NCI-H128 (cell line): ENCODE measurements at regions not wholly inside any gene's neighbourhood (a gene's known extent, or its start where the extent isn't known, plus 50 kb on each side); places are given as distances from the start of the nearest gene placed in this dataset.
"Not testable (repeated sequence)": the region's sequence is repeated elsewhere in the genome, so short reads cannot be mapped to it uniquely, and the experiment has no call there.

Experiments
- DNase-seq: peaks from one replicate; lab custom pipeline; 2025; ENCODE audit not compliant: unreplicated experiment; lab: John Stamatoyannopoulos, UW

DNA sequence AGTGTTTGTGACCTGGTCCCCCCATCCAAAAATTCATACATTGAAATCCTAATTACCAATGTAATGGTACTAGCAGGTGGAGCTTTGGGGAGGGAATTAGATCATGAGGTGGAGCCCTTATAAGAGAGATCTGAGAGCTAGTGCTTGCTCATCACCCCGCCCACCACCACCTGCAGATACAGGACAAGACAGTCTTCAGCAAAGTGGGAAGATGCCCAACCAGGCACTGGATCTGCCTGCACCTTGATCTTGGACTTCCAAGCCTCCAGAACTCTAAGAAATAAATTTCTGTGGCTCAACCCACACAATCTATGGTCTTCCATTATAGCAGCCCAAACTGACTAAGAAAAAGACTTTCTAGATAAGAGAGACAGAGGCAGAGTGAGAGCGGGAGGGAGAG lies 343.4 kb downstream of the LRRIQ3 start:
- DNase-seq: no peak

GRCh38 chr1:73842436-73842835 lies 355.5 kb downstream of the LRRIQ3 start:
- no peak for DNase-seq

DNA sequence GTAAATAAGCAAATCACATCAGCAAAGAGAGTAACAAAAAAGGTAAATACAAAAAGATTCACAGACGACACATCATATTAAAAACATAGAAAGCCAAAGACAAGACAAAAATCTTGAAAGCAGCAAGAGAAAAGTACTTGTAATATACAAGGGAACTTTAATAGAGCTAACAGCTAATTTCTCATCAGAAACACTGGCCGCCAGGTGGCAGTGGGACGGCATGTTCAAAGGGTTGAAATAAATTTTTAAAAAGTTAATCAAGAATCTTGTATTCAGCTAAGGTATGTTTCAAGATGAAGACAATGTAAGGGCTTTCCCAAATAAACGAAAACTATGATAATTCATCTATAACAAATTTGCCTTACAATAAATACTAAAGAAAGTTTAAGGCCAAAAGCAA lies 358.1 kb downstream of the LRRIQ3 start:
- no peak for DNase-seq

DNA sequence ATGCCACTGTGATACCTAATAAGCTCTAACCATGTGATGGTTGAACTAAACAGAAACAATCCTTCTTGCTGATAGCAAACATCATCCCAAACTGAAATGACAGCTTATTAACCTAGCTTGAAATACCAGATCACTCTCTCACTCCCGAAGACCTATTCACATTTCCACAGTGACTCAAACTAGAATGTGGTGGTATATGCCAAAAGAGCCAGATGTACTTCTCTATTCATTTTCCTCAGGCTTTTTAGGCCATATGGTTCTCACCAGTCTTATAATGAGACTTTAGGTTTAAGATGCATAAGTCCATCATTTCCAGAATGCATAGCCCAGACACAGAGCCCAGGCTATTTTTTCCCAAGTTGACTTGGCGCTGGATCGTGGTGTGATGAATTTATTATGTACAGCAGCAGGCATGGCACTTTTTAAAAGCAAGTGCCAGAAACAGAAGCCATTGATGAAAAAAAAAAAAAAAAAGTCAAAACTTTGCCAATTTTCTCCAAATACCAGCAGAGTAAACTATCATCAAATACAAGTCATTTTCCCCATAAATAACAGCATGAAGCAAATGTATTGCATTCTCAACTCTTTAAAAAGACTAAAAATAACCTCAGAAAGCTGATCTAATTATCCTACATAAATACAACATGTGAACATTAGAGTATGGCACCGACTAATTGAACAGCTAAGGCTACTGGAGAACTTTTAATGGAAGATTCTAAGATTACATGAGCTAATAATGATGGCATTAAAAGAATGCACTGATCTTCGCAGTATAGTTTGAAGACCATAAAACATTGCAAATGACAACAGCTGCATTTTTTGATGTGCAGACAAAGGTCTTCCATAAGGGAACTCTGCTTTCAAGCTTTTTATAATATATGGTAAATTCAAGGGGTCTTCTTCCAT lies 365.4 kb downstream of the LRRIQ3 start:
- no peak for DNase-seq

GRCh38 chr1:73827283-73827682 lies 370.7 kb downstream of the LRRIQ3 start:
- not testable (repeated sequence) for DNase-seq

DNA sequence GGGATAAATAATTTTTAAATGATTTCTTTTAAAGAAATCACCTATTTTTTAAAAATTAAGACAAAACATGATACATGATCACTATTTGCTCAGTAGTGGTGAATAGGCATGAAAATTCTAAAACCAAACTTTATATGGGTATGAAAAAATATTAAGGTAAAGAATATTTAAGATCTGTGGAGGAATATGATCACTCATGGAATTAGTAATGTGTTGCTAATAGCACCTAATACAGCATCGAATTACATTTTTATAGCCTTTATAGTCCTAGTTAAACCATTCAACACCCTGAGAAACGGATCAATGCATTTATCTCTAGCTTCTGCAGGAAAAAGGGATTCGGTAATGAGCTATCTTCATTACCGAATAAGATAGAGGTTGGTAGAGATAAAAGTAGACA lies 373.9 kb downstream of the LRRIQ3 start:
- DNase-seq: no peak

DNA sequence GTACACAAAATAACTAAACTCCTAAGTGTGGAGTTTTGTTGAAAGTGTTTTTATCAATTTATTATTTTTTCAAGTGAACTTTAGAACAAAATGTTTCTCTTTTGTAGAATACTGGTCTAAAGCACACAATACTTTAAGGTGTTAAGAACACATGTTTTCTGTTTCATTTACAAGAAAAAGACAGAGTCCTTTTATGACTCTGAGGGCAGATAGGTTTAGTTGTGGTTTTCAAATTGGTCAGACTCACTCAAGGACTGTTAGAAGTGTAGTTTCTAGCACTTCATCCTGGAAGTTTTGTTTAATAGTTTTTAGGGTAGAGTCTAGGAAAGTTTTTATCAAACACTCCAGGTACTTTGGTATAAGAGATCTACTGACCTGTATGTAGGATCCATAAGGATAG lies 376.5 kb downstream of the LRRIQ3 start:
- DNase-seq: no peak

DNA sequence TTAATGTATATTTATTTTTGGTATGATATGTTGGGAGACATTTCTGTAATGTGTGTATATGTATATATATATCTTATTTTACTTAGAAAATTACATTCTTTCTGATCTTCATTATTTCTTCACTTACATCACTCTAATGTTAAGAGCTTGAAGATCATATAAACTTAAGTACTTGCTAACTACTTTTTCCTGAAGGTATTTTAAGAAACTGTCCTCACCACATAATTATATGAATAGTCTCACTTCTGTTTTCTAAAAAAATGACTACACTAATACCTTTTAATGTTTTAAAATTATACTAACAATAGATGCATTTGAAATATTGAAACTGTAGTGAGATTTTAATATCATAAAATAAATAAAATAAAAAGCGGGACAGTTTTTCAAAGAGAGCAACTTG lies 377.1 kb downstream of the LRRIQ3 start:
- DNase-seq: no peak

DNA sequence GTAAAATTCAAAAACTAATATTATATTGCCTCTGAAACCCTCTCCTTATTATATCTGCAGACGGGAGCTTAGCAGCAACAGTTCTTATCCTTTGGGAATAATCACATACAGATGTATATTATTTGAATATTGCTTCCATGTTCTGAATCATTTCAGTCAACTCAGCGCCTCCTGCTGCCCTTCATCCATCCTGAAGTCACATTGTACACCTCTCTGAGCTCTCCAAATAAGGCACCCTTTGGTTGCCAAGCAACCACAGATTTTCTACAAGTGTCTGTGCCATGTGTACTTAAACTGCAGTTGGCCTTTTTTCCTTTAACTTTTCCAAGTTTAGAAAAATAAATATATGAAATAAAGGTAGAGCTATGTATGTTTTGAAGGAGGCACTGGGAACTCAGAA lies 384.3 kb downstream of the LRRIQ3 start:
- DNase-seq: no peak

DNA sequence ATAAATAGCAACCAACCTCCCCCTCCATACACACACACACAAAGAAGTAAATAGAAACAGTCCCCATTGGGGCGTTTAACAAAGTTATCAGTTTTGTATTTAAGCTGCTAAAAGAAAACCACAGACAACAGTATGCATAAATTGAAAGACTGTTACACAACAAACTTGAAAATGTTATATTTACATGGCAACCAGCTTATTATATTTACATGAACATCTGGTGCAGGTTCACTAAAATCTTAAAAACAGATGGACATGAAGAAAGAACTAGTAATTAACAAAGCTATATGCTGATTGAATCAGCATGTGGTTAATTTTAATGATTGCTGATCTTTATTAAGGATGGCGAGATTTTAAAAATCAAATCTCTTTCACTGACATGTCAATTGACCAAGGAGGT lies 384.7 kb downstream of the LRRIQ3 start:
- DNase-seq: no peak

DNA sequence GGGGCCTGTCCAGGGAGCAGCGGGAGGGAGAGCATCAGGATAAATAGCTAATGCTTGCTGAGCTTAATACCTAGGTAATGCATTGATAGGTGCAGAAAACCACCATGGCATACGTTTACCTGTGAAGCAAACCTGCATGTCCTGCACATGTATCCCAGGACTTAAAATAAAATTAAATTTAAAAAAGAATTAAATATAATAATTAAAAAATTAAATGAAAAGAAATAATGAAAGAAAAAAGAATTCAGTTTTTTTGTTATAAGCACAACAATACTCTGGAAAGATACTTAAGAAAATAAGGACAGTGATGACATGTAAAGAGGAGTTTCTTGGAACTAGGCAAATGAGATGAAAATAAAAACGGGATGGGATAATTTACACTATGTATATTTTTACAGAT lies 386.2 kb downstream of the LRRIQ3 start:
- DNase-seq: no peak

DNA sequence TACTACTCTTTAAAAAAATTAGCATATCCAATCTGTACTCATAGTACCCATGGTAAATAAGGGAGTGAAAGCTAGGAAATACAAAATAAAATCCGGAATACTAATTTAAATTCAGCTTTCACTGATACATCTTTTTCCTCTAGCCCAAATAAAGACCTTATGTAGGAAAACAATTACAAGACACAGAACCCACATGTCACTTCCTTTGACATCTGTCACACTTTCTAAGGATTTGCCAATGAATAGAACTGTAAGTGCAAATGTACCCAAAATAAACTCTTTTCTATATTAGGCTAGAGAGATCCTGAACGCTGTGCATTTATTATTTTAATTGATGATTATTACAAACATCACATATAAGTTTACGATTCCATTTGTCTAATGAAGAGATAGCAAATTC lies 393.0 kb downstream of the LRRIQ3 start:
- no peak for DNase-seq

DNA sequence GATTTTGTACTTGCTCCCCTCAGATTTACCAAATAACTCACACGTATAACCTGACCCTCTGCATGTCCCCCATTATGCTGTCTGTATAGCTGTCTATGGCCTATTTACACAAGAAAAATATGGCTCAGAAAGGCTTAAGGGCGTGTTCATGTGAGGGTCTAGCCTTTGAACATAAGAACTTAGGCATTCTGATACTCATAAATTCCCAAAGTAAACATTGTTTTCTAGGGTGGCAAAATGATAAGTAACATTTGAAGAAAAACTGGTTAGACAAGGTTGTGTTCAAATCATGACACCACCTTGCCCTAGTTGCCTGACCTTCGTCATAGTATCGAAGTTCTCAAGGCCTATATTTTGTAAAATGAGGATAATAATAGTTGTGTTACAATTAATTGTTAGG lies 394.6 kb downstream of the LRRIQ3 start:
- no peak for DNase-seq

- no peak for DNase-seq
Observed at GRCh38 chr1:73801912-73802429, 396.0 kb downstream of the LRRIQ3 start.

DNA sequence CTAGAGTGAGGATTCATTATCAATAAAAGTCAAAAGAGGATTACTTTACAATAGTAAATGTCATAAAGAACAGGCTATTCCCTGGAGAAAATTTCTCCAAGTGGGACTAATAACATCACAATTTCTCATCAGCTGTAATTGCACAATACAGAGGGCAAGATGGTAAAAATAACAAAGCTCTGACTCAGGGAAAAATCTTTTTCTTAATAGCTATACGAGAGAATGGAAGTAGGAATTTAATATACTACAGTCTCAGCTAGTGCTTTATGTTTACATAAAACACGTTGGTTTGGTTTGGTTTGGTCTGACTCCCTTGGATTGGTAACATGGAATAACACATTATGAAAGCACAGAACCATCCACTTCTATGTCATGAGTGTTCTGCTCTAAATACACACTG lies 397.6 kb downstream of the LRRIQ3 start:
- no peak for DNase-seq

DNA sequence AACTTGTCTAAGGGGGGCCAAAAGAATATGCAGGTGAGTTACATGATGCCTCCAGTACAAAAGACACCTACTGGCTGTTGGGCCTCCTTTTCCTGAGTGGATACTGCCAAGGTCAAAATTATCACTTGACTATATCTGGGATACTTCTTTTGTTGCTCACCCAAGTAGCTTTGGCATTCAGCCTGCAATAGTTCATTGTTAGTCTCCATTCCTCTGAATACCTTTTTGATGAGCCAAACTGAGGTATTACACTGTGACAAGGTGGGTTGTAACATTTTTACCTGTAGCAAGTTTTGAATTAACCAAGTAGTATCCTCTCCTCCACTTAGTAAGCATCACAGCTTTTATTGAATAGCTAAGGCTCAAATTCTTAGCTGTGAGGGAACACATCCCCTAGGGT lies 408.0 kb downstream of the LRRIQ3 start:
- no peak for DNase-seq

DNA sequence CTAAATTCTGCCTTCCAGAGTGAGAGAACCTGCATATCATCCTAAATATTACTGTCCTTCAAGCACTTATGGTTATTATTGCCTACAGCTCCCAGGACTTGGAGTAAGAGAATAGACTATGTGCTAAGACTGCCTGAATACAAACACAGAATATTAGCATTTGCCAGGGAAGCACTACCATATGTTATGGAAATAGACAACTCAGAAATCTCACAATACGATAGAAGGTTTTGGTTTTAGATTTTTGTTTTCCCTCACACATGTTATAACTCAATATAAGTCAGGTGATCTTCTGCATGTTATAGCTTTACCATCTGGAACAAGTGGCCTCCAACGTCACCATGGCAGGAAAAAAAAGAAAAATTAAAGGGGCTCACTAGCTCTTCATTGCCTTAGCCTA lies 413.9 kb downstream of the LRRIQ3 start:
- no peak for DNase-seq

DNA sequence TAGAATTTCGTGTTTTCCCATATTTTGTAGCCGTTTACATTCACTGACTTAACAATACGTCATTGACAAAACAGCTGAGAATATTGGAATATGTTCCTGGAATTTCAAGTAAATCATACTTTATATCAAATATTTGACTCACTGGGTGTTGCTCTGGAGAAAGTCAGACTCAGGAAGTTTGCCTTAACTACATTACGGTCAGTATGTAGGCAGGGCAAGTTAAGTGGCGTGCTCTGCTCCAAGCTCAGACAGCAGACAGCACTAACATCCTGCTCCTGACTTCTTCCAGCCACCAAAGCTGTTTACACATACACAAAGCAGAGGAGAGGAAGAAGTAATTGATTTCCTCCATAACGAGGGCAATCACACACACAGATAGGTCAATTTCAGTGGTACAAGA lies 414.6 kb downstream of the LRRIQ3 start:
- DNase-seq: no peak

DNA sequence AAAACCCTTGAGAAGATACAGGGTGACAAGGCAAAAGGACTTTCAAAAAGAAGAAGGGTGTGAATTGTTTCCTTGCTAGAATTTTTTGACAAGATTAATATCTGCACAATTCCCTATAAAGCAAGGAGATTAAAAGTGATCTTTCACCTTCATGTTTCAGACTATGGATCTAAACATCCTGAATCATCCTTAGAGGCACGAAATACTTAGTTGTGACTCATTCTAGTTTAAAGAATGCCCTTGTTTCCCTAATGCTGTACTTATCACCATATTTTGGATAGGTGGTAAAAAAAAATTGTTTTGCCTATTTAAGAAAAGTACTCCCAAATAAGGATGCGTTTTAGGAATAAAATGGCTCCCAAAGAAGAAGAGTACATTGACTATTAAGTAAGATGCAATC lies 415.1 kb downstream of the LRRIQ3 start:
- no peak for DNase-seq

GRCh38 chr1:73781251-73781650 lies 416.7 kb downstream of the LRRIQ3 start:
- DNase-seq: no peak

DNA sequence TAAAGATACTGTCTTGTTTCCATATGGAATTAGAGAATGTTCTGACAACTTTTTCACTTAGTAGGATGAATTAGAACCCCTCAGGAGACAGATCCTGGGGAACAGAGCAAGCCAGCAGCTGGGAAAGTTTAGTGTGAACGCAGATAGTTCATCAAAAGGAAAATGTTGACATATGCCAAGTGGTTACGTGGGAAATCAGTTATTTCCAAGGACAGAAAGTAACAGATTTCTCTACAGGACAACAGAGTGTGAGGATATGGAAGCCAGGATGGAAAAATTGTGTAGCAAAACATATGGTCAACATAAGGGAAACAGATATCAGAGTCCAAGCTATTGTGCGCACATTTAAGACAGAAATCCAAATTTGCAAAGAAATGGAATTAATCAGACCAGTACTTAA lies 419.5 kb downstream of the LRRIQ3 start:
- DNase-seq: no peak

GRCh38 chr1:73775896-73776295 lies 422.1 kb downstream of the LRRIQ3 start:
- DNase-seq: no peak

DNA sequence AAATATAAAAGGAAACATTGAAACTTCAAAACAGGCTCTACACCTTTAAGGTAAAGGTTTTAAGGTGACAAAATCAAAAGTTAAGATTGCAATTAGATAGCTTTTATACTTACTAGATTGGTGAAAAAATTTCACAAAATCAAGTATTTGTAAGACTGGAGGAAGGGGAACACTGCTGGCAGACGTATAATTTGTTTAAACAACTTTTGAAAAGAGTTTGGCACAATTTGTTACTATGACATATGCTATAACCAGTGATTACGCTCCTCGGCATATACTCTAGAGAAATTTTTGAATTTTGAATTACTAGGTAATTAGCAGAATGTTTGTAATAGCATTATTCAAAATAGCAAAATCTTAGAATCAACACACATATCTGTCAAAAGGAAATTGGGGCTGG lies 425.0 kb downstream of the LRRIQ3 start:
- no peak for DNase-seq
